ENCODE measurements at regions not wholly inside any gene's neighbourhood (a gene's known extent, or its start where the extent isn't known, plus 50 kb on each side); places are given as distances from the start of the nearest gene placed in this dataset.
"Not testable (repeated sequence)": the region's sequence is repeated elsewhere in the genome, so short reads cannot be mapped to it uniquely, and the experiment has no call there.

DNA sequence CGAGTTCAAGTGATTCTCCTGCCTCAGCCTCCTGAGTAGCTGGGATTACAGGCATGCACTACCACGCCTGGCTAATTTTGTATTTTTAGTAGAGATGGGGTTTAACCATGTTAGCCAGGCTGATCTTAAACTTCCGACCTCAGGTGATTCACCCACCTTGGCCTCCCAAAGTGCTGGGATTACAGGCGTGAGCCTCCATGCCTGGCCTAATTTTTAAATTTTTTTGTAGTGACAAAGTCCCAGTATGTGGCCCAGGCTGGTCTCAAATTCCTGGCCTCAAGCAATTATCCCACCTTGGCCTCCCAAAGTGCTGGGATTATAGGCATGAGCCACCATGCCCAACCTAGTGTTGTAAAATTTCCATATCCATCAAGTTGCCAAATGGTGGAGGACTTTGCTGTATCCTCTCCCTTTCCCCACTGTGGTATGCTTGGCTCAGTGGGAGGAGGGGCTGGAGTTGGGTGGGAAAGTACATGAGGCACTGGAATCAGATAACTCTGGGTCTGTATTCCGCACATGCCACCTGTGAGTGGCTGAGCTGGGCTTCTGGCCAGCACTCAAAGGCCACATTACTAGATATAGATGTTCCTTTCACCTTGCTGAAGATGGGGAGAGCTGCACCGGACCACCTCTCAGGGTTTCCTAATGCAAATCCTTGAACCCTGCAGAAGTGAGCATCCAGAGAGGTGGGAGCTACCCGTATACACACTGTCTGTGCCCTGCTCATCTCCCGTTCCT, 252.6 kb downstream of the GOLGA6L6 start:
- not testable (repeated sequence) for FAIRE-seq

DNA sequence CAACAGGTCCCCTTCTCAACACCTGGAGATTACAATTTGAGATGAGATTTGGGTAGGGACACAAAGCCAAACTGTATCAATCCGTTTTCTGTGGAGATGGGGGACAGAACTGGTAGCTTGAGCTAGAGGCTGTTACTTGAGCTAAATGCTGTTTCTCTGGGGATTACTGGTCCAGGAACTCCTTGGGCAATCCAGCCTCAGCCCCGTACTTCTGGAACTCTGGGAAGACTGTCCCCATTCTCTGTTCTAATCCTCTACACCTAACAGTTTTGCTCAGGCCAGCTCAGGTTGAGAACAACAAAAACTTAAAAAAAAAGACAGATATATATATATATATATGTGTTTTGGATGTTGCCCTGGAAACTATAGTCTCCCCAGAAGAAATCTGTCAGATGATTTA, 255.0 kb downstream of the GOLGA6L6 start:
- H3K4me1 ChIP-seq (ENCODE audit: insufficient read depth, low read length); H3K4me2 ChIP-seq (ENCODE audit: low read length); H4K20me1 ChIP-seq (ENCODE audit: insufficient read depth, low read length); H3K36me3 ChIP-seq (ENCODE audit: insufficient read depth, low read length); H3K27me3 ChIP-seq (ENCODE audit: insufficient read depth, low read length); DNase-seq (ENCODE audit: low read depth); H3K4me3 ChIP-seq (ENCODE audit: insufficient read depth, low read depth, low read length); H3K27ac Mint-ChIP-seq (ENCODE audit: unreplicated experiment); H2AFZ ChIP-seq (ENCODE audit: low read depth, low read length); H3K27ac ChIP-seq (ENCODE audit: low read depth, low read length); H3K27me3 Mint-ChIP-seq (ENCODE audit: low read depth, unreplicated experiment); H3K36me3 Mint-ChIP-seq (ENCODE audit: low read depth, unreplicated experiment); H3K4me1 Mint-ChIP-seq (ENCODE audit: low read depth, unreplicated experiment); H3K79me2 ChIP-seq (ENCODE audit: insufficient read depth, low read length); H3K9me3 Mint-ChIP-seq (ENCODE audit: unreplicated experiment); FAIRE-seq; H3K9ac ChIP-seq (ENCODE audit: low read length); H3K4me3 Mint-ChIP-seq (ENCODE audit: unreplicated experiment): not testable (repeated sequence)
- H3K9me3 ChIP-seq (ENCODE audit: insufficient read depth, low read depth, low read length) = peaks cover 17% of the 10 kb centered on the region

More for the DNA sequence above, 252.6 kb downstream of the GOLGA6L6 start:
- not testable (repeated sequence) for H3K27me3 Mint-ChIP-seq (ENCODE audit: low read depth, unreplicated experiment); H3K9me3 Mint-ChIP-seq (ENCODE audit: unreplicated experiment); H3K36me3 Mint-ChIP-seq (ENCODE audit: low read depth, unreplicated experiment); H3K4me1 ChIP-seq (ENCODE audit: insufficient read depth, low read length); H3K79me2 ChIP-seq (ENCODE audit: insufficient read depth, low read length); H2AFZ ChIP-seq (ENCODE audit: low read depth, low read length); H3K27ac Mint-ChIP-seq (ENCODE audit: unreplicated experiment); H3K27me3 ChIP-seq (ENCODE audit: insufficient read depth, low read length); H3K9ac ChIP-seq (ENCODE audit: low read length); H3K4me2 ChIP-seq (ENCODE audit: low read length); H3K4me3 Mint-ChIP-seq (ENCODE audit: unreplicated experiment); H3K4me1 Mint-ChIP-seq (ENCODE audit: low read depth, unreplicated experiment); DNase-seq (ENCODE audit: low read depth); H3K36me3 ChIP-seq (ENCODE audit: insufficient read depth, low read length); H3K27ac ChIP-seq (ENCODE audit: low read depth, low read length); H4K20me1 ChIP-seq (ENCODE audit: insufficient read depth, low read length); H3K4me3 ChIP-seq (ENCODE audit: insufficient read depth, low read depth, low read length)
- H3K9me3 ChIP-seq (ENCODE audit: insufficient read depth, low read depth, low read length) = peaks cover 21% of the 10 kb centered on the region

DNA sequence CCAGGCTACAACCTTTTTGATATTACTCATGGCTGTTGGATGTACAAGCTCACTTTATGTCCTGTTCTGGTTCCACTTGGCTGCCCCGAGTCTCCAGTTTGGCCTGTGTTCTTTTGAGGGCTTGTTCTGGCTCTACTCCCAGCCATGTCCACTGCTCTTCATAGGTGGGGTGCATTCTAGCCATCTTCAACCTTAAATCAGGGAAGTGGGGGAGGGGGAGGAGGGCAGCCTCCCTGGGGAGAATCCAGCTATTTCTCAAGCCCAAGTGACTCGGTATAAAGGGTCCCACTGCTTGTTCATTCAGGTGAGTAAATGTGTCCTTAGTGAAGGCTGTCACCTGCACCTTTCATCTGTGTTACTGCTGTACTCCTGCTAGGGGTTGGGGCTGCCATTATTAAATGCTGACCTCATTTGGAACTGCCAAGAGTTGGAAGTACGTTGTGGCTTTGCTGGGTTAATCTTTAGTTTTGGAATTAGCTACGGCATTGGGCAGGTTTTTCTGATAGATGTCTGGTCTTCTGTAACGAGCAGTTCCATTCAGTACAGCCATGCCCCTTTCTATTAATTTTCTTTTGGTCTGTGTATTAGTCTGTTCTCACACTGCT, 255.8 kb downstream of the GOLGA6L6 start:
- H3K4me3 Mint-ChIP-seq (ENCODE audit: unreplicated experiment); H3K36me3 ChIP-seq (ENCODE audit: insufficient read depth, low read length); H4K20me1 ChIP-seq (ENCODE audit: insufficient read depth, low read length); H3K27me3 Mint-ChIP-seq (ENCODE audit: low read depth, unreplicated experiment); H3K9me3 Mint-ChIP-seq (ENCODE audit: unreplicated experiment); H2AFZ ChIP-seq (ENCODE audit: low read depth, low read length); H3K36me3 Mint-ChIP-seq (ENCODE audit: low read depth, unreplicated experiment); H3K79me2 ChIP-seq (ENCODE audit: insufficient read depth, low read length); H3K4me1 Mint-ChIP-seq (ENCODE audit: low read depth, unreplicated experiment); H3K9ac ChIP-seq (ENCODE audit: low read length); H3K27me3 ChIP-seq (ENCODE audit: insufficient read depth, low read length); H3K4me2 ChIP-seq (ENCODE audit: low read length); DNase-seq (ENCODE audit: low read depth); FAIRE-seq; H3K27ac Mint-ChIP-seq (ENCODE audit: unreplicated experiment); H3K4me1 ChIP-seq (ENCODE audit: insufficient read depth, low read length); H3K27ac ChIP-seq (ENCODE audit: low read depth, low read length); H3K4me3 ChIP-seq (ENCODE audit: insufficient read depth, low read depth, low read length): not testable (repeated sequence)
- peaks cover 24% of the 10 kb centered on the region for H3K9me3 ChIP-seq (ENCODE audit: insufficient read depth, low read depth, low read length)

DNA sequence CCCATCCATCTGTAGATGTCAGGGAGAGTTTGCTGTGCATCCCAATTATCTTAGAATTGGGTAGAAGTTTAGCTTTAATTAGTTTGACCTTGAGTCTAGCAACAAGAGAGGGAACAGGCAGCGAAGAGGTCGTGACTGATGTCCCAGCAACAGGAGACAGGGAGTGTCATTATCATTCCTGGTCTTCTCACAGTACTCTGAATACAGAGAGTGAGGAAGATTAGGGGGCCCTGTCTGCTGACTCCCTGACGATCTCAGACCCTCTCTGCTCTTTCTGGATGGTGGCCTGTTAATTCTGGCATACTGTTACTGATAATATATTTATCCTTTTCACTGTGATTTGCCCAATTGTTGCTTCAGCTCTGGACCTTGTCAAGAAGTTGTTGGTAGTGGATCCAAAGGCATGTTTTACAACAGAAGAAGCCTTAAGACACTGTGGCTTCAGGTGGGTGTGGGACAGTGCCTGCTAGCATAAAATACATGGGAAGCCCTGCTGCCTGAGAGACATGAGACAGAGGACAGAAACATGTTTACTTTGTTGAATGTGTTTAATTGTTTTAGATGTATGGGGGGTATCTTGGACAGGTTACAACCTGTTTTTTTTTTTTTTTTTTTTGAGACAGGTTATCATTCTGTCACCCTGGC, 256.6 kb downstream of the GOLGA6L6 start:
- H3K9me3 ChIP-seq (ENCODE audit: insufficient read depth, low read depth, low read length) = peaks cover 31% of the 10 kb centered on the region
- not testable (repeated sequence) for H3K4me3 ChIP-seq (ENCODE audit: insufficient read depth, low read depth, low read length); H3K79me2 ChIP-seq (ENCODE audit: insufficient read depth, low read length); H2AFZ ChIP-seq (ENCODE audit: low read depth, low read length); H3K27me3 ChIP-seq (ENCODE audit: insufficient read depth, low read length); H3K27ac Mint-ChIP-seq (ENCODE audit: unreplicated experiment); H3K4me3 Mint-ChIP-seq (ENCODE audit: unreplicated experiment); H3K27ac ChIP-seq (ENCODE audit: low read depth, low read length); H3K4me1 ChIP-seq (ENCODE audit: insufficient read depth, low read length); H3K36me3 Mint-ChIP-seq (ENCODE audit: low read depth, unreplicated experiment); DNase-seq (ENCODE audit: low read depth); H3K9ac ChIP-seq (ENCODE audit: low read length); H3K4me1 Mint-ChIP-seq (ENCODE audit: low read depth, unreplicated experiment); H3K9me3 Mint-ChIP-seq (ENCODE audit: unreplicated experiment); H3K27me3 Mint-ChIP-seq (ENCODE audit: low read depth, unreplicated experiment); H3K4me2 ChIP-seq (ENCODE audit: low read length); H3K36me3 ChIP-seq (ENCODE audit: insufficient read depth, low read length); H4K20me1 ChIP-seq (ENCODE audit: insufficient read depth, low read length); FAIRE-seq

DNA sequence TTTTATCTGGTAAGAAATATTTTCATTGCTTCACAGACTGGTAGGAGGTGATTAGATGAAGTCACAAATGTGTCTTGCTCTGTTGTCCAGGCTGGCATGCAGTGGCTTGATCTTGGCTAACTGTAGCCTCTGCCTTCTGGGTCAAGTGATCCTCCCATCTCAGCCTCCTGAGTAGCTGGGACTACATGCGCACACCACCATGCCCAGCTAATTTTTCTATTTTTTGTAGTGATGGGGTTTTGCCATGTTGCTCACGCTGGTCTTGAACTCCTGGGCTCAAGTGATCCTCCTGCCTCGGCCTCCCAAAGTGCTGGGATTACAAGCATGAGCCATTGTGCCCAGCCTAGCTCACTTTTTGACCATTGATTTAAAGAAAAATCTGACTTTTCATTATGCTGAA, 257.9 kb downstream of the GOLGA6L6 start:
- H3K9me3 ChIP-seq (ENCODE audit: insufficient read depth, low read depth, low read length) = peaks cover 32% of the 10 kb centered on the region

DNA sequence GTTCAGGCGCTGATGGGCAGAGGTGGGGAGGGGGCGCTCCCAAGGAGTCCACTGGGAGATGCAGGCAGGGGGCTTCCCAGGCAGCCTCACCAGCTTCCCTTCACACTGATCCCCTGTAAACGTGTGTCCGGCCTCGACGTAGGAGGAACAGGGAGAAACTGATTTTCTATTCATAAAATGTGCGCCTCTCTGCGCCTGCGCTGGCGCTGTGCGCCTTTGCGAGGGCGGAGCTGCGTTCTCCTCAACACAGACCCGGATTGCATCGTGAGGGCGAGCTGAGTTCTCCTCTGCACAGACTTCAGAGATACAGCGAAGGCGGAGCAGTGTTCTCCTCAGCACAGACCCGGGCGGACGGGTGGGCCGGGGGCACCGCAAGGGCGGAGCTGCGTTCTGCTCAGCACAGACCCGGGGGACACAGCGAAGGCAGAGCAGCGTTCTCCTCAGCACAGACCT, 259.1 kb downstream of the GOLGA6L6 start:
- H3K9me3 ChIP-seq (ENCODE audit: insufficient read depth, low read depth, low read length) = peaks cover 33% of the 10 kb centered on the region
- H3K27ac Mint-ChIP-seq (ENCODE audit: unreplicated experiment); H3K4me3 ChIP-seq (ENCODE audit: insufficient read depth, low read depth, low read length): not testable (repeated sequence)

More for the DNA sequence above, 257.9 kb downstream of the GOLGA6L6 start:
- not testable (repeated sequence) for H4K20me1 ChIP-seq (ENCODE audit: insufficient read depth, low read length); DNase-seq (ENCODE audit: low read depth); H3K9me3 Mint-ChIP-seq (ENCODE audit: unreplicated experiment); H3K36me3 Mint-ChIP-seq (ENCODE audit: low read depth, unreplicated experiment); H3K4me3 ChIP-seq (ENCODE audit: insufficient read depth, low read depth, low read length); H3K27me3 ChIP-seq (ENCODE audit: insufficient read depth, low read length); H3K27me3 Mint-ChIP-seq (ENCODE audit: low read depth, unreplicated experiment); H3K4me1 Mint-ChIP-seq (ENCODE audit: low read depth, unreplicated experiment); H3K9ac ChIP-seq (ENCODE audit: low read length); H3K4me2 ChIP-seq (ENCODE audit: low read length); FAIRE-seq; H2AFZ ChIP-seq (ENCODE audit: low read depth, low read length); H3K27ac ChIP-seq (ENCODE audit: low read depth, low read length); H3K27ac Mint-ChIP-seq (ENCODE audit: unreplicated experiment); H3K79me2 ChIP-seq (ENCODE audit: insufficient read depth, low read length); H3K4me3 Mint-ChIP-seq (ENCODE audit: unreplicated experiment); H3K36me3 ChIP-seq (ENCODE audit: insufficient read depth, low read length); H3K4me1 ChIP-seq (ENCODE audit: insufficient read depth, low read length)

More for the DNA sequence above, 259.1 kb downstream of the GOLGA6L6 start:
- not testable (repeated sequence) for DNase-seq (ENCODE audit: low read depth); H3K4me1 ChIP-seq (ENCODE audit: insufficient read depth, low read length); H3K4me1 Mint-ChIP-seq (ENCODE audit: low read depth, unreplicated experiment); H3K9ac ChIP-seq (ENCODE audit: low read length); FAIRE-seq; H3K4me3 Mint-ChIP-seq (ENCODE audit: unreplicated experiment); H2AFZ ChIP-seq (ENCODE audit: low read depth, low read length); H3K9me3 Mint-ChIP-seq (ENCODE audit: unreplicated experiment); H3K79me2 ChIP-seq (ENCODE audit: insufficient read depth, low read length); H3K4me2 ChIP-seq (ENCODE audit: low read length); H3K27me3 ChIP-seq (ENCODE audit: insufficient read depth, low read length); H4K20me1 ChIP-seq (ENCODE audit: insufficient read depth, low read length); H3K27me3 Mint-ChIP-seq (ENCODE audit: low read depth, unreplicated experiment); H3K36me3 Mint-ChIP-seq (ENCODE audit: low read depth, unreplicated experiment); H3K27ac ChIP-seq (ENCODE audit: low read depth, low read length); H3K36me3 ChIP-seq (ENCODE audit: insufficient read depth, low read length)
